H1 (cell line): ENCODE measurements at regions not wholly inside any gene's neighbourhood (a gene's known extent, or its start where the extent isn't known, plus 50 kb on each side); places are given as distances from the start of the nearest gene placed in this dataset.

Source experiments
- CTCF ChIA-PET: fragments of 300-600 bp; sonication (Branson Sonifier 250); formaldehyde crosslinking; loops from one replicate; lab custom pipeline; 2021; ENCODE audit not compliant: partially characterized antibody; lab: Charles Lee
- POLR2A ChIA-PET: fragments of 300-600 bp; sonication (Branson Sonifier 250); formaldehyde crosslinking; loops from one replicate; lab custom pipeline; 2021; ENCODE audit warnings: inconsistent platforms; ENCODE audit not compliant: partially characterized antibody; lab: Charles Lee
- DNase-seq, 2 experiments: peaks; one replicate each; pipeline versions ENCODE4 v3.0.0 to v3.0.0-alpha.2; 2010 to 2022; ENCODE audit warnings: low spot score in 2 of 2, low read depth in 1 of 2, mixed read lengths in 1 of 2
- FAIRE-seq: peaks from 2 replicates; lab custom pipeline; 2011; peaks lifted over from hg19 to GRCh38; lab: Jason Lieb, UNC
- H2AFZ ChIP-seq: 2 replicates; pipeline ENCODE4 v1.8.1; 2012; ENCODE audit warnings: low read length, inconsistent platforms
- H2AK5ac ChIP-seq: 2 replicates; pipeline ENCODE4 v1.6.1; 2013; ENCODE audit warnings: low read depth, low read length
- H2BK120ac ChIP-seq: replicated peaks from 2 replicates; pipeline ENCODE3; 2013; ENCODE audit warnings: low read depth, low read length, inconsistent platforms
- H2BK12ac ChIP-seq: 2 replicates; pipeline ENCODE4 v1.6.1; 2013; ENCODE audit warnings: low read depth, low read length
- H2BK15ac ChIP-seq: 2 replicates; pipeline ENCODE4 v1.6.1; 2013; ENCODE audit warnings: low read length
- H2BK20ac ChIP-seq: 2 replicates; pipeline ENCODE4 v1.6.1; 2013; ENCODE audit warnings: low read length
- H2BK5ac ChIP-seq: 2 replicates; pipeline ENCODE4 v1.6.1; 2013; ENCODE audit warnings: low read depth, low read length
- H3K14ac ChIP-seq: 2 replicates; pipeline ENCODE4 v1.6.1; 2013; ENCODE audit warnings: inconsistent platforms; ENCODE audit not compliant: insufficient read length
- H3K18ac ChIP-seq: 2 replicates; pipeline ENCODE4 v1.6.1; 2013; ENCODE audit warnings: low read length; ENCODE audit errors: extremely low read depth
- H3K23ac ChIP-seq: 2 replicates; pipeline ENCODE4 v1.6.1; 2013; ENCODE audit warnings: inconsistent platforms; ENCODE audit not compliant: insufficient read length
- H3K23me2 ChIP-seq: 2 replicates; pipeline ENCODE4 v1.6.1; 2013; ENCODE audit warnings: low read depth, low read length
- H3K27ac ChIP-seq: 2 replicates; pipeline ENCODE4 v1.6.1; 2011; ENCODE audit warnings: low read depth, low read length, inconsistent platforms
- H3K27me3 ChIP-seq, 4 experiments: replicated peaks in 1 of 4; 1 replicate in 1 of 4; 2 replicates in 3 of 4; pipeline versions ENCODE4 v1.6.1 to v1.8.1; 2011 to 2013; ENCODE audit warnings: low read length in 3 of 4, mild to moderate bottlenecking in 3 of 4, inconsistent platforms in 2 of 4, mixed read lengths in 2 of 4, moderate library complexity in 1 of 4; ENCODE audit not compliant: control insufficient read depth in 3 of 4, insufficient read depth in 3 of 4; ENCODE audit errors: extremely low read depth in 1 of 4
- H3K36me3 ChIP-seq, 4 experiments: 2 replicates each; pipeline versions ENCODE4 v1.6.1 to v1.8.1; 2011 to 2013; ENCODE audit warnings: mild to moderate bottlenecking in 4 of 4, low read length in 3 of 4, moderate library complexity in 2 of 4, control low read depth in 1 of 4, inconsistent platforms in 1 of 4; ENCODE audit not compliant: insufficient read depth in 4 of 4, control insufficient read depth in 2 of 4
- H3K4ac ChIP-seq: replicated peaks from 2 replicates; pipeline ENCODE3; 2013; ENCODE audit warnings: low read length, low read depth, mixed read lengths, inconsistent platforms; ENCODE audit not compliant: insufficient read length
- H3K4me1 ChIP-seq, 4 experiments: replicated peaks in 1 of 4; 1 replicate in 1 of 4; 2 replicates in 3 of 4; pipeline versions ENCODE4 v1.6.1 to v1.8.1; 2011 to 2013; ENCODE audit warnings: low read length in 3 of 4, inconsistent platforms in 2 of 4, mixed read lengths in 1 of 4; ENCODE audit not compliant: insufficient read depth in 4 of 4, control insufficient read depth in 3 of 4
- H3K4me2 ChIP-seq, 2 experiments: 2 replicates each; pipeline versions ENCODE4 v1.6.1 to v1.8.1; 2011 to 2013; ENCODE audit warnings: low read depth in 2 of 2, low read length in 2 of 2, control low read depth in 1 of 2, inconsistent platforms in 1 of 2, mild to moderate bottlenecking in 1 of 2; ENCODE audit not compliant: insufficient read depth in 1 of 2
- H3K4me3 ChIP-seq, 4 experiments: fragments of 200-600, 300-600 bp in 1 of 4; sonication (generic), shearing (Covaris generic), sonication (Bioruptor Twin) in 1 of 4; 2 replicates each; pipeline versions ENCODE4 v1.5.1 to v1.8.1; 2011 to 2016; ENCODE audit warnings: low read length in 4 of 4, low read depth in 3 of 4, control low read depth in 2 of 4, inconsistent platforms in 2 of 4, mild to moderate bottlenecking in 2 of 4, mixed read lengths in 1 of 4, moderate library complexity in 1 of 4; ENCODE audit not compliant: insufficient read depth in 2 of 4; ENCODE audit errors: extremely low read depth in 1 of 4
- H3K56ac ChIP-seq: replicated peaks from 2 replicates; pipeline ENCODE3; 2013; ENCODE audit warnings: low read depth, mild to moderate bottlenecking, mixed read lengths, low read length, inconsistent platforms; ENCODE audit not compliant: insufficient read length
- H3K79me1 ChIP-seq: 2 replicates; pipeline ENCODE4 v1.6.1; 2013; ENCODE audit warnings: low read depth, low read length, control low read depth
- H3K79me2 ChIP-seq, 2 experiments: 2 replicates each; pipeline versions ENCODE4 v1.6.1 to v1.8.1; 2012 to 2013; ENCODE audit warnings: low read length in 2 of 2, mild to moderate bottlenecking in 2 of 2, inconsistent platforms in 1 of 2; ENCODE audit not compliant: insufficient read depth in 2 of 2, control insufficient read depth in 1 of 2
- H3K9ac ChIP-seq, 4 experiments: replicated peaks in 1 of 4; 1 replicate in 1 of 4; 2 replicates in 3 of 4; pipeline versions ENCODE4 v1.6.1 to v1.8.1; 2011 to 2013; ENCODE audit warnings: low read depth in 3 of 4, low read length in 3 of 4, control low read depth in 2 of 4, mild to moderate bottlenecking in 2 of 4, moderate library complexity in 2 of 4, inconsistent platforms in 1 of 4; ENCODE audit errors: extremely low read depth in 1 of 4
- H3K9me3 ChIP-seq, 2 experiments: 2 replicates each; pipeline versions ENCODE4 v1.6.1 to v1.8.1; 2012 to 2013; ENCODE audit warnings: mild to moderate bottlenecking in 2 of 2, moderate library complexity in 2 of 2, control low read depth in 1 of 2, inconsistent platforms in 1 of 2, low read depth in 1 of 2, low read length in 1 of 2, mixed read lengths in 1 of 2; ENCODE audit not compliant: insufficient read depth in 2 of 2
- H4K20me1 ChIP-seq, 2 experiments: replicated peaks in 1 of 2; 2 replicates each; pipeline versions ENCODE3 to v1.8.1; 2011 to 2013; ENCODE audit warnings: inconsistent platforms in 2 of 2, low read length in 2 of 2, mild to moderate bottlenecking in 1 of 2; ENCODE audit not compliant: insufficient read depth in 2 of 2, control insufficient read depth in 1 of 2
- H4K5ac ChIP-seq: 2 replicates; pipeline ENCODE4 v1.6.1; 2013; ENCODE audit warnings: low read length, low read depth, mixed read lengths, inconsistent platforms; ENCODE audit not compliant: insufficient read length
- H4K8ac ChIP-seq: 2 replicates; pipeline ENCODE4 v1.8.0; 2013; ENCODE audit warnings: mild to moderate bottlenecking, moderate library complexity, low read length, inconsistent platforms; ENCODE audit not compliant: insufficient read depth; ENCODE audit errors: extremely low read depth
- H4K91ac ChIP-seq: replicated peaks from 2 replicates; pipeline ENCODE3; 2013; ENCODE audit warnings: low read length, mixed read lengths, inconsistent platforms; ENCODE audit not compliant: insufficient read length
- ASH2L ChIP-seq: fragments of 200-600, 300-600 bp; sonication (generic); IDR thresholded peaks from one replicate; pipeline ENCODE4 v1.7.1; 2017; ENCODE audit warnings: low read length
- CREB1 ChIP-seq: IDR thresholded peaks from 2 replicates; pipeline ENCODE4 v1.6.1; 2012; ENCODE audit warnings: inconsistent platforms
- POLR2A ChIP-seq, 2 experiments: IDR thresholded peaks; 1 replicate in 1 of 2; 2 replicates in 1 of 2; pipeline ENCODE4 v1.6.1; 2011; ENCODE audit warnings: low read depth in 2 of 2, low read length in 2 of 2, mild to moderate bottlenecking in 2 of 2; ENCODE audit errors: control extremely low read depth in 1 of 2
- RBBP5 ChIP-seq: IDR thresholded peaks from 2 replicates; pipeline ENCODE4 v1.7.1; 2012; ENCODE audit warnings: low read depth, mild to moderate bottlenecking, inconsistent platforms, low read length, moderate library complexity, borderline replicate concordance
- SP1 ChIP-seq: IDR thresholded peaks from 2 replicates; pipeline ENCODE4 v1.6.1; 2011; ENCODE audit warnings: low read depth, low read length
- WGBS, 2 experiments: shearing (Covaris generic) in 1 of 2; methylation state at CpG; one replicate each; pipeline versions ENCODE4 v1.1.6 to v1.1.7; 2013 to 2015; ENCODE audit warnings: low lambda C conversion rate in 2 of 2, mixed read lengths in 2 of 2, inconsistent platforms in 1 of 2, low coverage in 1 of 2, missing lambda C conversion rate in 1 of 2; ENCODE audit not compliant: insufficient replicate concordance in 2 of 2, insufficient coverage in 1 of 2, insufficient read length in 1 of 2; ENCODE audit errors: extremely low coverage in 1 of 2, missing lambda C conversion rate in 1 of 2; 5-methylcytosine and 5-hydroxymethylcytosine counted together

GRCh38 chr4:55175779-55176231, 50.4 kb upstream of the KDR start:
- Histone ChIP-seq H4K20me1 (no peaks in the 10 kb centered on the region), H2BK20ac (peak overlapping the region; percentile 41; the same call in 1 of the 2 replicates), H4K91ac (peak overlapping the region; percentile 12), H3K36me3 (no peaks in the 10 kb centered on the region), H2AFZ (peak overlapping the region; percentile 71), H3K79me2 (no peaks in the 10 kb centered on the region), H4K8ac (no peak overlapping the region), H2AK5ac (peak overlapping the region; percentile 29; the same call in 1 of the 2 replicates), H2BK15ac (no peak overlapping the region), H2BK5ac (peak overlapping the region; percentile 21; the same call in 1 of the 2 replicates), H3K23me2 (no peaks in the 10 kb centered on the region), H3K23ac (no peak overlapping the region), H3K9me3 (no peaks in the 10 kb centered on the region), H3K4ac (no peak overlapping the region), H3K4me2 (no peak overlapping the region), H3K27ac (no peak overlapping the region), H3K27me3 (no peaks in the 10 kb centered on the region), H3K56ac (no peak overlapping the region), H3K4me1 (peaks cover 0 to 9% (median 1%) of the 10 kb centered on the region in 4 experiments; a peak in 4 of 7 replicates), H2BK12ac (peak overlapping the region; percentile 86), H2BK120ac (peak overlapping the region; percentile 86), H3K79me1 (no peaks in the 10 kb centered on the region), H3K4me3 (no peak overlapping the region), H4K5ac (no peak overlapping the region), H3K18ac (no peak overlapping the region), H3K14ac (no peak overlapping the region), H3K9ac (no peak overlapping the region)
- TF ChIP-seq POLR2A (IDR thresholded peaks at IDR 0.05; ENCODE audit: control extremely low read depth in 1 of 2, low read depth in 2 of 2, low read length in 2 of 2): no peak
- TF ChIP-seq RBBP5: no peak
- no peak for TF ChIP-seq CREB1
- no peak for TF ChIP-seq ASH2L
- no peak for TF ChIP-seq SP1
- 75% methylated on average over 5 of the region's 5 CpGs; no CpG with 5 or more reads in 1 of the 2 experiments for WGBS, 2 experiments
- DNase-seq (no peak), FAIRE-seq (no peak)
- ChIA-PET POLR2A (interaction anchor here (0.6 kb wide), 1 partner anchor 10 kb away, joined by 3 read pairs; no protein-coding TSS in a partner anchor), CTCF (interaction anchor here (1.3 to 6.7 kb wide), 3 partner anchors 9 to 81 kb away, joined by 3 to 50 read pairs (median 3); no protein-coding TSS in a partner anchor)
